GM18511 (cell line): ENCODE measurements at regions not wholly inside any gene's neighbourhood (a gene's known extent, or its start where the extent isn't known, plus 50 kb on each side); places are given as distances from the start of the nearest gene placed in this dataset.
"Not testable (repeated sequence)": the region's sequence is repeated elsewhere in the genome, so short reads cannot be mapped to it uniquely, and the experiment has no call there.

Source experiments
- ATAC-seq: cut with Tn5 transposase; IDR thresholded peaks from one replicate; pipeline ENCODE4 v1.9.1; 2021; ENCODE audit warnings: mild to moderate bottlenecking, moderate library complexity; ENCODE audit not compliant: unreplicated experiment

GRCh38 chr15:95168951-95169431 lies 937.6 kb downstream of the MCTP2 start:
- no peak for ATAC-seq

GRCh38 chr15:95169541-95170459 lies 938.4 kb downstream of the MCTP2 start:
- no peak for ATAC-seq

- no peak for ATAC-seq
Measured at GRCh38 chr15:95170561-95171380, 939.4 kb downstream of the MCTP2 start.

- no peak for ATAC-seq
Measured at GRCh38 chr15:95171564-95171963, 940.2 kb downstream of the MCTP2 start.

- no peak for ATAC-seq
Measured at GRCh38 chr15:95174301-95175259, 943.2 kb downstream of the MCTP2 start.

- ATAC-seq: no peak
Measured at GRCh38 chr15:95175914-95176658, 944.7 kb downstream of the MCTP2 start.

- no peak for ATAC-seq
Measured at GRCh38 chr15:95176794-95177577, 945.6 kb downstream of the MCTP2 start.

- no peak for ATAC-seq
Measured at GRCh38 chr15:95180530-95180929, 949.2 kb downstream of the MCTP2 start.

GRCh38 chr15:95182091-95182490 lies 950.7 kb downstream of the MCTP2 start:
- no peak for ATAC-seq

GRCh38 chr15:95192923-95193322 lies 961.6 kb downstream of the MCTP2 start:
- no peak for ATAC-seq

GRCh38 chr15:95194746-95195145 lies 963.4 kb downstream of the MCTP2 start:
- no peak for ATAC-seq

- ATAC-seq: no peak
Measured at GRCh38 chr15:95196176-95196915, 965.0 kb downstream of the MCTP2 start.

GRCh38 chr15:95202569-95203349 lies 971.4 kb downstream of the MCTP2 start:
- no peak for ATAC-seq

GRCh38 chr15:95205077-95205476 lies 973.7 kb downstream of the MCTP2 start:
- ATAC-seq: no peak

- ATAC-seq: not testable (repeated sequence)
Measured at GRCh38 chr15:95205830-95206229, 974.5 kb downstream of the MCTP2 start.

- no peak for ATAC-seq
Measured at GRCh38 chr15:95208071-95208470, 976.7 kb downstream of the MCTP2 start.

GRCh38 chr15:95208988-95209387 lies 977.6 kb downstream of the MCTP2 start:
- no peak for ATAC-seq
